PC-9 (cell line): ENCODE measurements at regions not wholly inside any gene's neighbourhood (a gene's known extent, or its start where the extent isn't known, plus 50 kb on each side); places are given as distances from the start of the nearest gene placed in this dataset.

ENCODE experiments used
- BruUV-seq: library from RNA; stranded (reverse); fragments of 400-500 nt; replicated peaks from 2 replicates; lab custom pipeline; 2021; lab: Mats Ljungman, UMichigan
- CTCF ChIA-PET: fragments of 300-600 bp; sonication (Branson Sonifier 250); formaldehyde crosslinking; loops from one replicate; lab custom pipeline; 2022; ENCODE audit warnings: antibody characterized with exemption; lab: Charles Lee
- POLR2A ChIA-PET: fragments of 300-600 bp; sonication (Branson Sonifier 250); formaldehyde crosslinking; loops from one replicate; lab custom pipeline; 2022; ENCODE audit warnings: antibody characterized with exemption; ENCODE audit not compliant: unreplicated experiment; lab: Charles Lee
- DNase-seq, 2 experiments: peaks; one replicate each; pipeline versions ENCODE4 v3.0.0 to v3.0.0-alpha.2; 2015 to 2022; ENCODE audit warnings: mixed read lengths in 1 of 2
- H2AFZ ChIP-seq: fragments of 200-600 bp; sonication (generic); 2 replicates; pipeline ENCODE4 v1.8.1; 2017; ENCODE audit warnings: antibody characterized with exemption
- H3F3A ChIP-seq: fragments of 200-600 bp; sonication (generic); 2 replicates; pipeline ENCODE4 v1.8.1; 2017; ENCODE audit warnings: antibody characterized with exemption, mild to moderate bottlenecking, low read depth; ENCODE audit not compliant: insufficient read depth
- H3K27ac ChIP-seq: fragments of 200-600 bp; sonication (generic); 2 replicates; pipeline ENCODE4 v1.6.1; 2016; ENCODE audit warnings: mixed run types
- H3K27me3 ChIP-seq: fragments of 200-600 bp; sonication (generic); 2 replicates; pipeline ENCODE4 v1.6.1; 2016; ENCODE audit warnings: low read depth, mixed run types; ENCODE audit not compliant: insufficient read depth
- H3K36me3 ChIP-seq: fragments of 200-600 bp; sonication (generic); 2 replicates; pipeline ENCODE4 v1.6.1; 2016; ENCODE audit warnings: low read depth, mixed run types
- H3K4me1 ChIP-seq: fragments of 200-600 bp; sonication (generic); replicated peaks from 2 replicates; pipeline ENCODE4 v1.6.1; 2016; ENCODE audit warnings: mixed run types; ENCODE audit not compliant: insufficient read depth
- H3K4me2 ChIP-seq: fragments of 200-600 bp; sonication (generic); 2 replicates; pipeline ENCODE4 v1.6.1; 2017; ENCODE audit warnings: mixed run types
- H3K4me3 ChIP-seq: fragments of 200-600 bp; sonication (generic); 2 replicates; pipeline ENCODE4 v1.6.1; 2016; ENCODE audit warnings: mixed run types
- H3K79me2 ChIP-seq: fragments of 200-600 bp; sonication (generic); 2 replicates; pipeline ENCODE4 v1.6.1; 2017; ENCODE audit warnings: low read depth, mixed run types
- H3K9me2 ChIP-seq: fragments of 200-600 bp; sonication (generic); 2 replicates; pipeline ENCODE4 v1.8.1; 2017; ENCODE audit warnings: mild to moderate bottlenecking; ENCODE audit not compliant: insufficient read depth
- H3K9me3 ChIP-seq: fragments of 200-600 bp; sonication (generic); 2 replicates; pipeline ENCODE4 v1.8.1; 2016; ENCODE audit warnings: low read depth; ENCODE audit not compliant: insufficient read depth
- H4K20me1 ChIP-seq: fragments of 200-600 bp; sonication (generic); 2 replicates; pipeline ENCODE4 v1.8.1; 2017; ENCODE audit not compliant: insufficient read depth
- EZH2 ChIP-seq: fragments of 200-600 bp; sonication (generic); IDR thresholded peaks from 2 replicates; pipeline ENCODE4 v1.8.0; 2017; ENCODE audit warnings: antibody characterized with exemption, low read depth
- intact Hi-C: fragments of 100-400 bp; cut with micrococcal nuclease; formaldehyde crosslinking; loops from one replicate; pipeline ENCODE4 v1.10.0; 2022; ENCODE audit not compliant: unreplicated experiment
- TF ChIP-seq, protein P1 (sequence below): fragments of 200-600 bp; sonication (generic); conservative IDR thresholded peaks from 2 replicates; pipeline ENCODE4 v1.6.1; 2017; ENCODE audit warnings: mixed run types, antibody characterized with exemption, mild to moderate bottlenecking, moderate library complexity

DNA sequence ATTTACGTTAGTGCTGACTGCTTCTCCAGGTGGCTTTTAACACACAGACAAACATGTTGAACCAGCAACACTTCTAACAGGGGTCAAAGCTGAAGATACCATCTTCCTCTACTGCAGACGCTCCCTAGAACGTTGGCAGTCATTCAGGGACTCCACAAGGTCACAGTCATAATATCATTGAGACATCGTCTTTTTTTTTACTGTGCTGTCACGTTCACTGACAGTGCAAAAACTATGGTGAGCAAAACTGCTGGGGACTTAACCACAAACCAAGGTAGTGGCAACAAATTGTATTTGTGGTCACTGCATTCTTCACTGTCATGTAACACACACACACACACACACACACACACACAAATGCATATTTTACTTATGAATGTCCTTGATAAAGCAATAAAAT lies 244.9 kb downstream of the CASP12 start:
- Histone ChIP-seq H3K4me2 (no peak overlapping the region), H4K20me1 (no peaks in the 10 kb centered on the region), H3K9me2 (no peaks in the 10 kb centered on the region), H3K9me3 (no peaks in the 10 kb centered on the region), H3K4me3 (no peak overlapping the region), H3K79me2 (no peaks in the 10 kb centered on the region), H3K4me1 (no peaks in the 10 kb centered on the region), H3K36me3 (no peaks in the 10 kb centered on the region), H3K27me3 (no peaks in the 10 kb centered on the region), H3K27ac (no peak overlapping the region), H3F3A (no peaks in the 10 kb centered on the region; the same call in 1 of the 2 replicates), H2AFZ (no peak overlapping the region)
- intact Hi-C loops, result no loop called here
- TF ChIP-seq, protein P1, sequence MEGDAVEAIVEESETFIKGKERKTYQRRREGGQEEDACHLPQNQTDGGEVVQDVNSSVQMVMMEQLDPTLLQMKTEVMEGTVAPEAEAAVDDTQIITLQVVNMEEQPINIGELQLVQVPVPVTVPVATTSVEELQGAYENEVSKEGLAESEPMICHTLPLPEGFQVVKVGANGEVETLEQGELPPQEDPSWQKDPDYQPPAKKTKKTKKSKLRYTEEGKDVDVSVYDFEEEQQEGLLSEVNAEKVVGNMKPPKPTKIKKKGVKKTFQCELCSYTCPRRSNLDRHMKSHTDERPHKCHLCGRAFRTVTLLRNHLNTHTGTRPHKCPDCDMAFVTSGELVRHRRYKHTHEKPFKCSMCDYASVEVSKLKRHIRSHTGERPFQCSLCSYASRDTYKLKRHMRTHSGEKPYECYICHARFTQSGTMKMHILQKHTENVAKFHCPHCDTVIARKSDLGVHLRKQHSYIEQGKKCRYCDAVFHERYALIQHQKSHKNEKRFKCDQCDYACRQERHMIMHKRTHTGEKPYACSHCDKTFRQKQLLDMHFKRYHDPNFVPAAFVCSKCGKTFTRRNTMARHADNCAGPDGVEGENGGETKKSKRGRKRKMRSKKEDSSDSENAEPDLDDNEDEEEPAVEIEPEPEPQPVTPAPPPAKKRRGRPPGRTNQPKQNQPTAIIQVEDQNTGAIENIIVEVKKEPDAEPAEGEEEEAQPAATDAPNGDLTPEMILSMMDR, result no peak
- no peak for TF ChIP-seq EZH2
- ChIA-PET CTCF (no interaction called here), POLR2A (no interaction called here)
- DNase-seq, result no peak
- no TSS peak for BruUV-seq

DNA sequence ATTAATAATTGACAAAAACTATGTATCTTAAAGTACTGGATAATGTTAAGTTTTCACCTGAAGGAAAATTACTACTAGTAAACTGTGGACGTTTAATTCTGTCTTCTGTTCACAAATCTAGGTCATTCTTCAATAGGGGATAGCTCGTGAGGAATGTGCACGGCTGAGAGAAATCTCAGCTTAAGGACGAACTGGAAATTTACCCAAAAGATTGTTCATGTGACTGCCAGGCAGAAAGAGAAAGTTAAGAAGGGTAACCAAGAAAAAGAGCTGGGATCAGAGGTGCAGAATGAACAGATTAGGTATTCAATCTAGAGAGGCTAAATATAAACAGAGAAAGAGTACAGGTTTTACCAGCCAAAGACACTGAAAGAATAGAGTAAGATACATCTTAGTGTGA lies 245.3 kb downstream of the CASP12 start:
- H3K4me1 ChIP-seq, result no peaks in the 10 kb centered on the region
- H3K79me2 ChIP-seq, result no peaks in the 10 kb centered on the region
- no peaks in the 10 kb centered on the region; the same call in 1 of the 2 replicates for H3F3A ChIP-seq
- intact Hi-C loops, result no loop called here
- no peaks in the 10 kb centered on the region for H3K27me3 ChIP-seq
- H3K9me2 ChIP-seq, result no peaks in the 10 kb centered on the region
- H3K4me3 ChIP-seq, result no peak overlapping the region
- CTCF ChIA-PET, result no interaction called here
- H3K4me2 ChIP-seq, result no peak overlapping the region
- no peaks in the 10 kb centered on the region for H3K9me3 ChIP-seq
- H2AFZ ChIP-seq, result no peak overlapping the region
- no peaks in the 10 kb centered on the region for H3K36me3 ChIP-seq
- TF ChIP-seq EZH2, result no peak
- TF ChIP-seq, protein P1, result no peak
- POLR2A ChIA-PET, result no interaction called here
- no peak for DNase-seq
- no peaks in the 10 kb centered on the region for H4K20me1 ChIP-seq
- H3K27ac ChIP-seq, result no peak overlapping the region
- BruUV-seq, result no TSS peak

DNA sequence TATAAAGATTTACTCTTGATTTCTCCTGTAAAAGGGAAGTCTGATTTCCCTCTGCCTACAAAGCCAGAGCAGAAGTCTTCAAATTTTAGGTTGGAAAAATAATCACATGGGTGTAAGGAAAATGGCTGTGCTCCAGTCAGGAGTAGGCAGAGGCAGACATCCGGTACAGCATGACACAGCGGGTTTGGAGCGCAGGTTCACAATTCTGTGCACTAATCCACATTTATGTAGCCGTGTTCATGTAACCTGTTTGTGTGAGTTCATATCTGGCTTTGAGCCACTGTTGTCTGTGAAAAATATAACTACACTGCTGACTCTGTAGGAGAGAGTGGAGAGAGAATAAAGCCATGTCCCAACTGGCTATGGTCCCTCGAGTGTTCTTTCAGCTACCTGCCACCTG lies 248.0 kb downstream of the CASP12 start:
- DNase-seq, result no peak
- Histone ChIP-seq H3K36me3 (no peaks in the 10 kb centered on the region), H3K9me3 (no peaks in the 10 kb centered on the region), H3K4me1 (no peaks in the 10 kb centered on the region), H2AFZ (no peak overlapping the region), H3F3A (no peaks in the 10 kb centered on the region; the same call in 1 of the 2 replicates), H3K9me2 (peaks cover 7% of the 10 kb centered on the region; the same call in 1 of the 2 replicates), H3K27me3 (no peaks in the 10 kb centered on the region), H3K4me2 (no peak overlapping the region), H3K79me2 (no peaks in the 10 kb centered on the region), H3K4me3 (no peak overlapping the region), H3K27ac (no peak overlapping the region), H4K20me1 (no peaks in the 10 kb centered on the region)
- TF ChIP-seq, protein P1, result no peak
- TF ChIP-seq EZH2, result no peak
- intact Hi-C loops, result no loop called here
- POLR2A ChIA-PET, result no interaction called here
- BruUV-seq, result no TSS peak
- CTCF ChIA-PET, result no interaction called here
